ENCODE measurements at regions not wholly inside any gene's neighbourhood (a gene's known extent, or its start where the extent isn't known, plus 50 kb on each side); places are given as distances from the start of the nearest gene placed in this dataset.

- DNase-seq (ENCODE audit: low read depth, low spot score), result no peak
- in situ Hi-C loops (cut with HindIII; ENCODE audit: low pct_unique_long_range_greater_than_20kb, low sequenced_read_pairs), result no loop called here
Measured at GRCh38 chr6:159466926-159467325, 226.1 kb downstream of the SOD2 start.

GRCh38 chr6:159464816-159465215 is 228.2 kb downstream of the SOD2 start:
- no peak for DNase-seq (ENCODE audit: low read depth, low spot score)
- in situ Hi-C loops (cut with HindIII; ENCODE audit: low pct_unique_long_range_greater_than_20kb, low sequenced_read_pairs), result no loop called here

DNA sequence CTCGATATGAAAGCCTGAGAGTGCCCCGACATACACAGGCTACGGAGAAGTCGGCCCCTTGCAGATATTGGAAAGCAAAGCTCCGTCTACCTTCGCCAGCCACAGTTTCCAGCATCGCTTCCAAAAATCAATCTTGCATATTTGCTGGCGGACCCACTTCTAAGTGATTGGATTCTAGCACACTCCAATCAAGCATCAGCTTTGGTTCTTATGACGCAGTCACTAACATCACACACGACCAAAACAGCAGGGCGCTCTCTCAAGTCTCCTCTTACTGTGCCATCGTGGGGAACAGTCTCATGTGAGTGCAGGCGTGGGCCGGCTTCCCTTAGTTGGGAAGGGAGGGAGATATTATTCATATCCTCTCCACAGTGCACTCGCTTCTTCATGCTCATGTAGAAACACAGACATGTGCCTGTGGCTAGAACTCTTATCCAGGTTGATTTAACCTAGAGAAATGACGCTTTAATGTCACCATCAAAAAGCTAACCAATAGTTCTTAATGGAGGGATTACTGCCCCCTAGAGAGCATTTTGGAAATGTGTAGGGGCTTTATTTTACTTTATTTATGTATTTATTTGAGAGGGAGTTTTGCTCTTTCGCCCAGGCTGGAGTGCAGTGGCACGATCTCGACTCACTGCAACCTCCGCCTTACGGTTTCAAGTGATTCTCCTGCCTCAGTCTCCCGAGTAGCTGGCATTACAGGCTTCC is 229.8 kb downstream of the SOD2 start:
- in situ Hi-C loops (cut with HindIII; ENCODE audit: low pct_unique_long_range_greater_than_20kb, low sequenced_read_pairs), result no loop called here
- peak; percentile 58 for DNase-seq (ENCODE audit: low read depth, low spot score)

GRCh38 chr6:159462431-159462830 is 230.6 kb downstream of the SOD2 start:
- in situ Hi-C loops (cut with HindIII; ENCODE audit: low pct_unique_long_range_greater_than_20kb, low sequenced_read_pairs), result no loop called here

DNA sequence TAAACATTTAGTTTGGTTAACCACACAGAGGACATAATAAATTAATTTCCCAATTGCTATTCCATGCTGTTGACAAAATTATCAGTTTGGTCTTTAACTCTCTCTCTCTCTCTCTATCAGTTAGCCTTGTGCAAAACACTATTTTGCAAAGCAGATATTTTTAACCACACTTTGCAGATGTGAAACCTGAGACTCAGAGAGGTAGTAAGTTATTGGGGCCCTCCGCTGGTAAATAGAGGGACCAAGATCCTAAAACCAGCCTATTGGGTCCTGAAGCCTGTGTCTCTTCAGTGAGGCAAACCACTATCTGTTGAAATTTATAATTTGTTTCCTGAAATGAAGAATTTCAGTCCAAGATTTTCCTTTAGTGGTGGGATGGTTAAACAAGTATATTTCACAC is 231.0 kb downstream of the SOD2 start:
- in situ Hi-C loops (cut with HindIII; ENCODE audit: low pct_unique_long_range_greater_than_20kb, low sequenced_read_pairs), result no loop called here
- DNase-seq (ENCODE audit: low read depth, low spot score), result no peak

More at GRCh38 chr6:159462431-159462830, 230.6 kb downstream of the SOD2 start:
- DNase-seq (ENCODE audit: low read depth, low spot score), result no peak

DNA sequence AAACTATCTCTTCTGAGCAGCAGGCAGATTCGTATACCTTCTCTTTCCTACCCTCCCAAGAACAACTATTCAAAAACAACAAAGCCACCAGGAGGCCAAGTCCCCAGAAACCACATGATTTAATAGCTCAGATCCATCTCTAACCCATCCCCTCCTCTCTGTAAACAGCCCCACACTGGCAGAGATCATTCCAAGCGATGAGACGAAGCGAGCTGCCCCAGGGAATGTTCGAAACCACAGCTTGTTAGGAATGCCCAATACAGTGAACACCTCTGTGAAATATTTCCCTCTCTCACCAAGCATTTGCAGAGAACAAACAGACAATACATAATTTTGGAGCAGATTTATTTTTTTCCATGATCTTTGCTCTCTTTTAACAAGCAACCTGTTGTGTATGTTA is 231.8 kb downstream of the SOD2 start:
- DNase-seq (ENCODE audit: low read depth, low spot score), result no peak
- in situ Hi-C loops (cut with HindIII; ENCODE audit: low pct_unique_long_range_greater_than_20kb, low sequenced_read_pairs), result no loop called here

DNA sequence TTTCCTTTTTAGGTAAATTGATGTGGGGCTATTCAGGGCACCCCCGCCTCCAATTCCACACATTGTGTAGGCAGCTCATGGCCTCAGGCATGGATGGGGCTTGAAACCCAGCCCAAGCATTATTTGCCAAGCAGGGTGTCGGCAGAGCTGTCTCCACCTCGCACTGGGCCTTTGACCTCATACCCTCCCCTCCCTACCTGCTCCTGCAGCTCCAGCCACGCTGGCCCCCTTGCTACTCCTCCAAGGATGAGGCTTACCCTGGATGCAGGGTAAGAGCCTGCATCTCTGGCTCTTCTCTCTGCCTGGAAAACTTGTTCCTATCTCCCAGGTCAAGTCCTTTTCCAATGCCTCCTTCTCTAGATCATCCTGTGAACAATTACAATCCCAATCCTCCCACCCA is 232.6 kb downstream of the SOD2 start:
- no peak for DNase-seq (ENCODE audit: low read depth, low spot score)
- in situ Hi-C loops (cut with HindIII; ENCODE audit: low pct_unique_long_range_greater_than_20kb, low sequenced_read_pairs), result no loop called here

DNA sequence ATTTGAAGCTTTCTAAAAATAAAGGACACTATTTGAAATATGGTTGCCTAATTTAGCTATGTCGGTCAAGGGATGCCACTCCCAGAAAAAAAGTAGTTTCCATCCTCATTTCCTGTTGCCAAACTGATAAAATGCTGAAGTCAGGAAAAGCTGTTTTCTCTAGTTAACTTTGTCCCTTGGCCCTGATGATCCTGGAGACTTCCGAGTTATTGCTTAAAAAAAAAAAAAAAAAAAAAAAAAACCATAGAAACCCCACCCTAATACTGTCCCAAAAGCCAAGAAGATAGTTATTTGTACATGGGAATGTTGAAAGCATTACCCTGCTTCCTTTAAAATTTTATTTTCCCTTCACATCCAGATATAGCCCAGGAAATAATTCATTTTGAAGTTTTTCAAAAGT is 236.7 kb downstream of the SOD2 start:
- no peak for DNase-seq (ENCODE audit: low read depth, low spot score)
- in situ Hi-C loops (cut with HindIII; ENCODE audit: low pct_unique_long_range_greater_than_20kb, low sequenced_read_pairs), result no loop called here

DNA sequence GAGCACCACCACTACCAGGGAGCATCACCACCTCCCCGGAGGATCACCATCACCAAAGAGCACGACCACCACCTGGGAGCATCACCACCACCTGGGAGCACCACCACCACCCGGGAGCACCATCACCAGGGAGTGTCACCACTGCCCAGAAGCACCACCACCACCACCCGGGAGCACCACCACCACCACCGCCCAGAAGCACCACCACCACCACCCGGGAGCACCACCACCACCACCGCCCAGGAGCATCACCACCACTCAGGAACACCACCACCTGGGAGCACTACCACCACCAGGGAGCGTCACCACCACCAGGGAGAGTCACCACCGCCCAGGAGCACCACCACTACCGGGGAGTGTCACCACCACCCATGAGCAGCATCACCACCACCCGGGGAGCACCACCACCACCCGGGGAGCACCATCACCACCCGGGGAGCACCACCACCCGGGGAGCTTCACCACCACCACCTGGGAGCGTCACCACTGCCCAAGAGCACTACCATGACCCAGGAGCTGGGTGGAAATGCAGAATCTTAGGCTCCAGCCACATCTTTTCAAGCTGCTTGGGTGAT is 237.3 kb downstream of the SOD2 start:
- in situ Hi-C loops (cut with HindIII; ENCODE audit: low pct_unique_long_range_greater_than_20kb, low sequenced_read_pairs), result no loop called here
- no peak for DNase-seq (ENCODE audit: low read depth, low spot score)

GRCh38 chr6:159450815-159451465 is 242.1 kb downstream of the SOD2 start:
- no peak for DNase-seq (ENCODE audit: low read depth, low spot score)

GRCh38 chr6:159446340-159446739 is 246.7 kb downstream of the SOD2 start:
- in situ Hi-C loops (cut with HindIII; ENCODE audit: low pct_unique_long_range_greater_than_20kb, low sequenced_read_pairs), result no loop called here
- no peak for DNase-seq (ENCODE audit: low read depth, low spot score)

More at GRCh38 chr6:159450815-159451465, 242.1 kb downstream of the SOD2 start:
- in situ Hi-C loops (cut with HindIII; ENCODE audit: low pct_unique_long_range_greater_than_20kb, low sequenced_read_pairs), result no loop called here

GRCh38 chr6:159445351-159445750 is 247.7 kb downstream of the SOD2 start:
- in situ Hi-C loops (cut with HindIII; ENCODE audit: low pct_unique_long_range_greater_than_20kb, low sequenced_read_pairs), result no loop called here
- no peak for DNase-seq (ENCODE audit: low read depth, low spot score)

DNA sequence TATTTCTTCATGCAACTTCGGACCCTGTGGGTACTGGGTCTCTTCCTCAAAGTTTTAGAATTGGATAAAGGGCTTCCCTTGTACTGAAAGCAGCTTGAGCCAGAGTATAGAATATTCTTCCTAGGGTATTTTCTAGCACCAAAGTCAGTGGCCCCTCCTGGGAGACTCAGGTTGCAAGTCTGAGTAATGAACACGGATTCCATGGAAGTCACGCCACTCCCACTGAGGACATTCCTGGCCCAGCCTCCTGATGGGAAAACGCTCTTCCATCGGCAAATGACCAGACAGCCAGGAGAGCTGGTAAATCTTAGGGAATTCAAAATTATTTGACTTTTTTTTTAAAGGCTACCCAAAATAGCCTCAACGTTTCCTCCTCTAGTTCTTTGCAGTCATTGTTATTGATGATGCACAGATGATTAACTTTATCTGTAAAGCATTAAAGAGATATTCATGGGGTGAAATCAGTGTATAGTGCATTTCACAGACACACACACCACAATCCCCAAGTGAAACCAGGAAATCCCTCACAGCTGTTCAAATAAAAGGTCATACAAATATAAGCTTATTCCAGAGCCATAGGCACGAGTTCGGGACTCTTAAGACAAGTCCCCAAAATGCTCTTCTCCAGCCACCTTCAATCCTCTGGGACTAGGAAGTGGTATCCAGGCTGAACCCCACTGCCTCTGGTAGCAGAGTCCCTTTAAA is 248.8 kb downstream of the SOD2 start:
- in situ Hi-C loops (cut with HindIII; ENCODE audit: low pct_unique_long_range_greater_than_20kb, low sequenced_read_pairs), result no loop called here
- no peak for DNase-seq (ENCODE audit: low read depth, low spot score)

DNA sequence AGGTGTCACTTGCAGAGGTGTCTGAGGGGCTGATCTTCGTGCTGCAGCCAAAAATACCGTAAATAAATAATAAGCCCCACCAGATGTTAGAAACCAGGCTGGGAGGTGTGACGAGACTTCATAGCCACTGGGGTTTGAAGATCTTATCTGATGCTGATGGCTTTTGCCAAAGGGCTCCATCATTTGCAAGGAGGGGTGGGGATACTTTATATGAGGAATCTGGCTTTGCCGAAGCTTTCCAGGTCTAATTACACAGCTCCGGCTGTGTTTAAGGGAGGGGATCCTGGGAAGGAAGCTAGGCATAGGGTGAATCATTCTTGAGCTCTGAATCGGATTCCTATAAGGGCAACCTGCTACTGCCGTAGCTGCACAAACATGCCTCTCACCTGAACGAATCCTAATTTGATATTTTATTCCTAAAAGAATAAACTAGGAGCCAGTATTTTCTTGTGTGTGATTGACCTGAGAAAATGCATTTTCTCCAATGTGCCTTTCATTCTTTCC is 249.6 kb downstream of the SOD2 start:
- in situ Hi-C loops (cut with HindIII; ENCODE audit: low pct_unique_long_range_greater_than_20kb, low sequenced_read_pairs), result no loop called here
- DNase-seq (ENCODE audit: low read depth, low spot score), result no peak

DNA sequence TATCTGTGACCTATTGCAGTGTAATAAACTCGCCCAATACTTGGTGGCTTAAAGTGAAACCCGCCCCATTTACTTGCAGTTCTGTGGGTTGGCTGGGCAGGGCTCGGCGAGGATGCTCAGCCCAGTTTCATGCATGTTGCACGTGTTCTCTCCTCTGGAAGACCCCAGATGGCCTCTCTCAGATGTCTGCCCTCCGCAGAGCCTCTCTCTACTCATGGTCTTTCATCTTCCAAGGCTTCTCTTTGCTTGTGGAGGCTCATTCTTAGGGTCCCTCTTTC is 251.4 kb downstream of the SOD2 start:
- no peak for DNase-seq (ENCODE audit: low read depth, low spot score)
- in situ Hi-C loops (cut with HindIII; ENCODE audit: low pct_unique_long_range_greater_than_20kb, low sequenced_read_pairs), result no loop called here

DNA sequence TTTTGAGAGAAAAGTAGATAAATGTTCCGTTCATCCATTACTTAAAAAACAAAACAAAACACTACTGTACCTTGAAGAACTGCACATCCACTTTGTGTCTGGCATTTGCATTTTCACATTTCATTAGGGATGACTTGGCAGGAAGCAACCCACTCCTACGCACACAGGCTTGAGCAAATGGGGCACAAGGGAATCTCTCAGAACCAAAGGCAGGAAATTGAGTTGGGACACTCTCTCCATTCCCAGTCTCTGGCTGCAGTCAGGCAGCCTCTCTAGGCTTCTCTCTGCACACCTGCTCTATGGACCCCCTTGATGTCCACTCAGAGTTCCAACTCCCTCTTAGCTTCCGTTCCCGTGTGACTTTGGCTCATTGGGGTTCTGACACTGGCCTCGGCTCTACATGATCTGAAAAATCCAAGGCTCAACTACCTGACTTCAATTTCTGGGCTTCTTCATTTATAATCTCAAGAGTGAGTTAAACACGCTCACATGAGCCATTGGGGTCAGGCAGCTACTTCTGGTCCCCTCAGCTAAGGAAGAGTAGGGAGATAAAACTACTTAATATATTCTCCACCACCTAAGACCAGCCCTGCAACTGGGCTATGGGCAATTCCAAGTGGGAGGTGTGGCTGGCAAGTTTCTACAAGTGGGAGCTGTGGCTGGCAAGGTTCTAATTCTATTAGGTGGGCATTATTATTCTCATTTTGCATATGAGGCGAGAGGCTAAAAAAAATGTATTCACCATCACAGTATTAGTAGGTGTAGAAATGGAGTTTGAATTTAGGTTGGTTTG is 251.9 kb downstream of the SOD2 start:
- DNase-seq (ENCODE audit: low read depth, low spot score), result no peak
- in situ Hi-C loops (cut with HindIII; ENCODE audit: low pct_unique_long_range_greater_than_20kb, low sequenced_read_pairs), result no loop called here

GRCh38 chr6:159440349-159440748 is 252.7 kb downstream of the SOD2 start:
- DNase-seq (ENCODE audit: low read depth, low spot score), result no peak
- in situ Hi-C loops (cut with HindIII; ENCODE audit: low pct_unique_long_range_greater_than_20kb, low sequenced_read_pairs), result no loop called here

GRCh38 chr6:159439651-159440050 is 253.4 kb downstream of the SOD2 start:
- in situ Hi-C loops (cut with HindIII; ENCODE audit: low pct_unique_long_range_greater_than_20kb, low sequenced_read_pairs), result no loop called here
- DNase-seq (ENCODE audit: low read depth, low spot score), result no peak

All from SK-MEL-5 (cell line).